ENCODE measurements at regions not wholly inside any gene's neighbourhood (a gene's known extent, or its start where the extent isn't known, plus 50 kb on each side); places are given as distances from the start of the nearest gene placed in this dataset.
"Not testable (repeated sequence)": the region's sequence is repeated elsewhere in the genome, so short reads cannot be mapped to it uniquely, and the experiment has no call there.

GRCh38 chr4:9604031-9604892, 160.0 kb downstream of the DEFB131A start:
- peak; percentile 71 for DNase-seq

- not testable (repeated sequence) for DNase-seq
These were observed 160.6 kb downstream of the DEFB131A start for GRCh38 chr4:9604893-9605190.

- DNase-seq: no peak
These were observed 164.1 kb downstream of the DEFB131A start for GRCh38 chr4:9608300-9608699.

- not testable (repeated sequence) for DNase-seq
These were observed 166.1 kb downstream of the DEFB131A start for GRCh38 chr4:9610321-9610720.

GRCh38 chr4:9611101-9611500, 166.9 kb downstream of the DEFB131A start:
- DNase-seq: peak; percentile 29

GRCh38 chr4:9636411-9636810, 145.0 kb upstream of the DRD5 start:
- not testable (repeated sequence) for DNase-seq

GRCh38 chr4:9659678-9660077, 121.8 kb upstream of the DRD5 start:
- not testable (repeated sequence) for DNase-seq

- DNase-seq: not testable (repeated sequence)
These were observed 120.5 kb upstream of the DRD5 start for GRCh38 chr4:9660955-9661354.

- DNase-seq: not testable (repeated sequence)
These were observed 110.7 kb upstream of the DRD5 start for GRCh38 chr4:9670725-9671124.

GRCh38 chr4:9677357-9677756, 104.1 kb upstream of the DRD5 start:
- DNase-seq: not testable (repeated sequence)

- DNase-seq: no peak
These were observed 101.5 kb upstream of the DRD5 start for GRCh38 chr4:9679704-9680478.

GRCh38 chr4:9683174-9683573, 98.3 kb upstream of the DRD5 start:
- DNase-seq: not testable (repeated sequence)

GRCh38 chr4:9685016-9685415, 96.4 kb upstream of the DRD5 start:
- DNase-seq: not testable (repeated sequence)

GRCh38 chr4:9685692-9686091, 95.7 kb upstream of the DRD5 start:
- no peak for DNase-seq

GRCh38 chr4:9690636-9691237, 90.7 kb upstream of the DRD5 start:
- peak; percentile 21 for DNase-seq

- DNase-seq: peak; percentile 94
These were observed 90.0 kb upstream of the DRD5 start for GRCh38 chr4:9691238-9692065.

GRCh38 chr4:9692791-9693491, 88.5 kb upstream of the DRD5 start:
- DNase-seq: not testable (repeated sequence)

GRCh38 chr4:9694403-9694802, 87.0 kb upstream of the DRD5 start:
- not testable (repeated sequence) for DNase-seq

GRCh38 chr4:9695994-9696393, 85.4 kb upstream of the DRD5 start:
- peak; percentile 7 for DNase-seq

GRCh38 chr4:9696561-9696960, 84.9 kb upstream of the DRD5 start:
- not testable (repeated sequence) for DNase-seq

GRCh38 chr4:9702019-9702418, 79.4 kb upstream of the DRD5 start:
- DNase-seq: not testable (repeated sequence)

Measured in renal pelvis (tissue), 1 donor.